Lower leg skin (tissue), 3 donors: ENCODE measurements at regions not wholly inside any gene's neighbourhood (a gene's known extent, or its start where the extent isn't known, plus 50 kb on each side); places are given as distances from the start of the nearest gene placed in this dataset.

Experiments
- POLR2A ChIP-seq, 2 donors: fragments of 450-650 bp; IDR thresholded peaks; one replicate each; pipeline ENCODE4 v1.6.1; 2016 to 2017; ENCODE audit warnings: antibody characterized with exemption in 2 of 2, mild to moderate bottlenecking in 1 of 2, moderate library complexity in 1 of 2
- TF ChIP-seq, protein P1 (sequence below), 3 donors: fragments of 450-650 bp; IDR thresholded peaks; one replicate each; pipeline ENCODE4 v1.5.1; 2016; ENCODE audit warnings: antibody characterized with exemption in 3 of 3, mild to moderate bottlenecking in 3 of 3, moderate library complexity in 2 of 3

DNA sequence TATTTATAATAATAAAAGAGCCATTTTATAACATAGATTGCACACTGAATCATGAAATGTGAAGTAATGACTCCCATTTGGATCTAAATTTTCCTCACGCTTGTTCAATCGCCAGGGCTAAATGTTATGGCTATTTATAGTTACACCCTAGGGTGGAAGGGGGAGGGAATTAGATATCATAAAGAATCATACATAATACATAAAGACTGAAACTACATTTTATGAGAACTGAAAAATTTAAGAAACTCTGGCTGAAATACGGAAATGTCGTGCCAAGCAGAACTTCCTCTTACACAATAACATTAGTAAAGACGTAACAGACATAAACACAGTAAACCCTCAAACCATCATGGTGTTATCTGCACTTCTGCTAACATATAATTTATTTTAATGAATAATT is 327.5 kb upstream of the PHF14 start:
- TF ChIP-seq, protein P1, sequence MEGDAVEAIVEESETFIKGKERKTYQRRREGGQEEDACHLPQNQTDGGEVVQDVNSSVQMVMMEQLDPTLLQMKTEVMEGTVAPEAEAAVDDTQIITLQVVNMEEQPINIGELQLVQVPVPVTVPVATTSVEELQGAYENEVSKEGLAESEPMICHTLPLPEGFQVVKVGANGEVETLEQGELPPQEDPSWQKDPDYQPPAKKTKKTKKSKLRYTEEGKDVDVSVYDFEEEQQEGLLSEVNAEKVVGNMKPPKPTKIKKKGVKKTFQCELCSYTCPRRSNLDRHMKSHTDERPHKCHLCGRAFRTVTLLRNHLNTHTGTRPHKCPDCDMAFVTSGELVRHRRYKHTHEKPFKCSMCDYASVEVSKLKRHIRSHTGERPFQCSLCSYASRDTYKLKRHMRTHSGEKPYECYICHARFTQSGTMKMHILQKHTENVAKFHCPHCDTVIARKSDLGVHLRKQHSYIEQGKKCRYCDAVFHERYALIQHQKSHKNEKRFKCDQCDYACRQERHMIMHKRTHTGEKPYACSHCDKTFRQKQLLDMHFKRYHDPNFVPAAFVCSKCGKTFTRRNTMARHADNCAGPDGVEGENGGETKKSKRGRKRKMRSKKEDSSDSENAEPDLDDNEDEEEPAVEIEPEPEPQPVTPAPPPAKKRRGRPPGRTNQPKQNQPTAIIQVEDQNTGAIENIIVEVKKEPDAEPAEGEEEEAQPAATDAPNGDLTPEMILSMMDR (IDR thresholded peaks at IDR 0.05): no peak
- no peak for TF ChIP-seq POLR2A (IDR thresholded peaks at IDR 0.05)
